ENCODE measurements at regions not wholly inside any gene's neighbourhood (a gene's known extent, or its start where the extent isn't known, plus 50 kb on each side); places are given as distances from the start of the nearest gene placed in this dataset.

DNA sequence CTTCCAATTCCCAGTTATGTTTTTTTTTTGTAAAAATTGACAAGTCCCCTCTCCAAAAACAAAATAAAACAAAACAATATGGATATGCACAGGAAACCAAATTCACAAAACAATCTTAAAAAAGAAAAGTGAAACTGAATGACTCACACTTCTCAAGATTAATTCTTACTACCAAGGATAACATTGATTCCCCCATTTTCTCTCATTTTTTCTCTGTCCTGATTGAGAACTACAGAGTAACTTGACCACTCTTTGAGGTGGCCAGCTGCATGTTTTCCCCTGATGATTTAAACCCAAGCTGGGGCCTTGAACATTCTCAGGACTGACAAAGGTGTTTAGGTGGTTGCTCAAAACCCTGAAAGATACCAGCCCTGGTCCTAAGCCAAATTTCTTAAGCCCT, 149.0 kb downstream of the AHSP start:
- TF ChIP-seq, protein P1, sequence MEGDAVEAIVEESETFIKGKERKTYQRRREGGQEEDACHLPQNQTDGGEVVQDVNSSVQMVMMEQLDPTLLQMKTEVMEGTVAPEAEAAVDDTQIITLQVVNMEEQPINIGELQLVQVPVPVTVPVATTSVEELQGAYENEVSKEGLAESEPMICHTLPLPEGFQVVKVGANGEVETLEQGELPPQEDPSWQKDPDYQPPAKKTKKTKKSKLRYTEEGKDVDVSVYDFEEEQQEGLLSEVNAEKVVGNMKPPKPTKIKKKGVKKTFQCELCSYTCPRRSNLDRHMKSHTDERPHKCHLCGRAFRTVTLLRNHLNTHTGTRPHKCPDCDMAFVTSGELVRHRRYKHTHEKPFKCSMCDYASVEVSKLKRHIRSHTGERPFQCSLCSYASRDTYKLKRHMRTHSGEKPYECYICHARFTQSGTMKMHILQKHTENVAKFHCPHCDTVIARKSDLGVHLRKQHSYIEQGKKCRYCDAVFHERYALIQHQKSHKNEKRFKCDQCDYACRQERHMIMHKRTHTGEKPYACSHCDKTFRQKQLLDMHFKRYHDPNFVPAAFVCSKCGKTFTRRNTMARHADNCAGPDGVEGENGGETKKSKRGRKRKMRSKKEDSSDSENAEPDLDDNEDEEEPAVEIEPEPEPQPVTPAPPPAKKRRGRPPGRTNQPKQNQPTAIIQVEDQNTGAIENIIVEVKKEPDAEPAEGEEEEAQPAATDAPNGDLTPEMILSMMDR (IDR thresholded peaks at IDR 0.05; ENCODE audit: insufficient read depth, low read length, poor library complexity, severe bottlenecking) = no peak
- no peak for TF ChIP-seq EZH2phosphoT487 (conservative IDR thresholded peaks at IDR 0.05; ENCODE audit: low read length)

Measured in SU-DHL-6 (cell line).